ENCODE measurements at regions not wholly inside any gene's neighbourhood (a gene's known extent, or its start where the extent isn't known, plus 50 kb on each side); places are given as distances from the start of the nearest gene placed in this dataset.
A peak's percentile ranks its signal among the peaks of the same experiment; 100 is the strongest.
"Not testable (repeated sequence)": the region's sequence is repeated elsewhere in the genome, so short reads cannot be mapped to it uniquely, and the experiment has no call there.

GRCh38 chr1:20432341-20432740 lies 53.7 kb downstream of the CAMK2N1 start:
- DNase-seq (ENCODE audit: low read depth in 4 of 4, low spot score in 1 of 4) = no peak

GRCh38 chr1:20431176-20431460 lies 54.9 kb downstream of the CAMK2N1 start:
- no peak for DNase-seq (ENCODE audit: low read depth in 4 of 4, low spot score in 1 of 4)

GRCh38 chr1:20430355-20431175 lies 55.4 kb downstream of the CAMK2N1 start:
- DNase-seq (ENCODE audit: low read depth in 4 of 4, low spot score in 1 of 4) = peak; percentile 14 to 21 (median 16)

DNA sequence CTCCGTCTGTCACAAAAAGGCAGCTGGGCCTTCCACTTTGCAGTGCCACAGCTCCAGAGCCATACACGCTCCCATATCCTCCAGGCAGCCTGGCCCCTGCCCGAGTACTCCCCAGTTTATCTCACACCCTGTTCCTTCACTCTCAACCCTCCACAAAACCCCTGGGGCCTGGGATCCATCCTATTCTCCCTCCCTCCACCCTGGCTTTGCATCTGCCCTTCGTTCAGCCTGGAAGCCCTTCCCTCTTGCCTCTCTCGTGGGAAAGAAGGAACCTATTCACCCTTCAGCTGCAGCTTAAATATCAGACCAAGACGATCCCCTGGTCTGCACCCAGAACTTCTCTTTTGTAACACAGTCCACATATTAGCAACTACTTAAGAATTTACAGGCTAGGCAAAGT lies 56.7 kb downstream of the CAMK2N1 start:
- DNase-seq (ENCODE audit: low read depth in 4 of 4, low spot score in 1 of 4) = no peak

DNA sequence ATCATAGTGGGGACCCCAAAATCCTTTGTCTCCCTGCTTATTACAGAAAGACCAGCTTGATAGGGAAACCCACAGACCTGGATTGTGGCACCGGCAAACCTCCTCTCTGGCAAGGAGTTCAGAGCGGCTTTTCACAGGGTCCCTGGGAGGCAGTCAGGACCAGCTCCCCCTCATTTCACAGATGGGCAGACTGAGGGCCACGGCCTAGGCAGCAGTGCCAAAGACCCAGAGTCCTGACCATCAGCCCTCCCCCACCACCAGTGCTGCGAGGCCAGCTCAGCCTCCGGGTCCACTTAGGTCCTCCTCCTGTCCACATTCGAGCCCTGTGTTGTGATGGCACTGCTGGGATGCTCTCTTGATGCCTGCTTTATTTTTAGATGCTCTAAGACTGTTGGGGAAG lies 57.2 kb downstream of the CAMK2N1 start:
- no peak for DNase-seq (ENCODE audit: low read depth in 4 of 4, low spot score in 1 of 4)

DNA sequence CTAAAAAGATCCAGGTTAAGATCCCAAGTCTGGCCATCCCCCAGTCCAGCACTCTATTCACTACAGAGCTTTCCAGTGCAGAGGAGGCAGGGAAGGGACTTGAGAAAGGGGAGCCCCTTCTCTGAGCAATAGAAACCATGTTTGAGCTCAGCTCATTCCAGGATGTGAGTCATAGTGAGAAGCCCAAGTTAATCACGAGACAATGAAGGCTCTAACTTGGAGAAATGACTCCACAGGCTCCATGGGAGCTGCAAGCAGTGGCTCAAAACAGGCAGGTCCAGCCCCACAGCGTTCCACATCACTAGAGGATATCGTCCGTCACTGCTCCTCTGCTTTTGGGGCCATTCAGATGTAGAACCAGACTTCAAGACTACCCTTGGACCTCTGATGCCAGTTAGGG lies 59.1 kb downstream of the CAMK2N1 start:
- no peak for DNase-seq (ENCODE audit: low read depth in 4 of 4, low spot score in 1 of 4)

- DNase-seq (ENCODE audit: low read depth in 4 of 4, low spot score in 1 of 4) = no peak
These were observed 59.6 kb downstream of the CAMK2N1 start for GRCh38 chr1:20426371-20426770.

- no peak for DNase-seq (ENCODE audit: low read depth in 4 of 4, low spot score in 1 of 4)
These were observed 60.4 kb downstream of the CAMK2N1 start for GRCh38 chr1:20425622-20426021.

- DNase-seq (ENCODE audit: low read depth in 4 of 4, low spot score in 1 of 4) = no peak
These were observed 62.7 kb downstream of the CAMK2N1 start for GRCh38 chr1:20423169-20423795.

GRCh38 chr1:20421441-20421840 lies 64.6 kb downstream of the CAMK2N1 start:
- DNase-seq (ENCODE audit: low read depth in 4 of 4, low spot score in 1 of 4) = no peak

GRCh38 chr1:20417581-20417980 lies 68.4 kb downstream of the CAMK2N1 start:
- no peak for DNase-seq (ENCODE audit: low read depth in 4 of 4, low spot score in 1 of 4)

GRCh38 chr1:20416706-20417105 lies 69.3 kb downstream of the CAMK2N1 start:
- no peak for DNase-seq (ENCODE audit: low read depth in 4 of 4, low spot score in 1 of 4)

GRCh38 chr1:20413776-20414140 lies 72.3 kb downstream of the CAMK2N1 start:
- no peak for DNase-seq (ENCODE audit: low read depth in 4 of 4, low spot score in 1 of 4)

DNA sequence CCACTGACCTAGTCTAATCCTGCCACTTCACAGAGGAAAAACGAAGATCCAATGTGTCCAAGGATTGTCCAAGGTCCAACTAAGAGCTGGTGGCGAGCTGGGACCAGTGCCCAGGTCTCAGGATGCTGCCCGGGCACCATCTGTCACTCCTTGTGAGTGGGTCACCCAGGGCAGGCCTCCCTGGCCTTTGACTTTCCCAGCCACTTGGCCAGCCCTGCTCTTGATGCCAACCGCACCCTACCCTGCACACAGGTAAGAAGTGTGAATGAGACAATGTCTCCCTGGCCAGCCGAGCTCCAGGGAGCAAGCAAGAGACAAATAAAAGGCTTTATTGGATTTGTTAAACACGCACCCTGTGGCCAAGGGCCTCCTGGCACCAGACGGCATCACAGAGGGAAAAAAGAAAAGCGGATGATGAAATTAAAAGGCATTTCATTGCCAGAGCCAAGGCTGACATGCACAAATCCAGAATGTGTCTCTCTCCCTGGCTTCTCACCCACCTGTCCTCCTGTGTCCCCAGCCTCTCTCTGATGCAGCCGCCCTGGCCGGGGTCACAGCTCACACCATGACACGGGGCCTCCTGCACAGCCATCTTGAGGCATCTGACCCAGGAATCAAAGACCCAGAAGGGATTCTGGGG lies 72.8 kb downstream of the CAMK2N1 start:
- DNase-seq (ENCODE audit: low read depth in 4 of 4, low spot score in 1 of 4) = no peak

DNA sequence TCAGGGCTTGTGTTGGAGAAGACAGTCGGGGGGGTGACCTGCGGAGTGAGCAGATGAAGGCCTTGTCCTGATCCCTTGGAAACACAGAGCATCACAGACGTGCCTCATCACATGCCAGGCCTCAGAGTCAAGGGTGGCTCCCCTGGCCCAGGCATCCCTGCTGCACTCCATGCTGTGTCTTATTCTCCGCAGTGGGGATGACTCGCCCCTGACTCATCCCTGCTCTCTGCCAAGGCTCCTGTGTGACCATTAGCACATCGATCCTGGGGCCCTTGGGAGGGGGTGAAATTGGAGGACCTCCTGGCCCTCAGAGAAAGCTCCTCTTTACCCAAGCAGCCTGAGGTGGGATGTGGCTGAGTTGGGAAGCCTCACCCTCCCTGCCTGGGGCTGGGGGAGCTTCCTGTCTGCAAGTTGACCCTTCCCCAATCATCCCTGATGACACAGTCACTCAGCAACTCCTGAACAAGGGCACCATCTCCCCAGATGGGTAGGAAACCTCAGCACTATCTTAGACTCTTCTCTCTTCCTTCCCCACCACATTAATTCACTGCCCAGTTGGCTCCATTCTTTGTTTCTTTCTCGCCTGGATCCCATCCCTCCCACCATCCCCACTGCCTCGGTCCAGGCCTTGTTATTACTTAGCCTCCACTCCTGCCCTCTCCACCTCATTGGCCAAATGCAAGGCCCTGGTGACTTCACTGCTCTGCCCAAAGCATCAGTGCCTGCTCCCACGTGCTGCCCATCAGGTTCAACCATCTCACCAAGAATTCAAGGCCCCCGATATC lies 74.6 kb downstream of the CAMK2N1 start:
- DNase-seq (ENCODE audit: low read depth in 4 of 4, low spot score in 1 of 4) = peak in 1 of 4 experiments; percentile 15

- no peak for DNase-seq (ENCODE audit: low read depth in 4 of 4, low spot score in 1 of 4)
These were observed 75.5 kb downstream of the CAMK2N1 start for GRCh38 chr1:20410503-20410902.

DNA sequence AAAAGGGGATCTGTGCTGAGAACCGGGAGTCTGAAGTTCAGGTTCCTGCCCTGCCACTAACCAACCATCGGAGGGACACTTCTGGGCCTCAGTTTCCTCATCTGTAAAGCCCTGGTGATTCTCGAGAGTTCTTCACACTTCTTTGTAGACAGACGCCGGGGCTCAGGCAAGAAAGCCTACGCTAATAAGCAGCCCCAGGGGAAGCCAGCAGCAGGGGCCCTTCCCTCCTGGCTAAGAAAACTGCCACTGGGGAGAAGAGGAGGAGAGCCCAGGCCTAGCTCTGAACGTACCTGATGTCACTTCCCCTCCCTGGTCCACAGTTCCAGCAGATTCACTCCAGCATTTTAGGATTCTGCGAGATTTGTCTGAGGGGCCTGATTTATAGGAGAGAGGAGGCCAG lies 76.0 kb downstream of the CAMK2N1 start:
- DNase-seq (ENCODE audit: low read depth in 4 of 4, low spot score in 1 of 4) = no peak

GRCh38 chr1:20409012-20409411 lies 77.0 kb downstream of the CAMK2N1 start:
- no peak for DNase-seq (ENCODE audit: low read depth in 4 of 4, low spot score in 1 of 4)

GRCh38 chr1:20408133-20408650 lies 77.8 kb downstream of the CAMK2N1 start:
- not testable (repeated sequence) for DNase-seq (ENCODE audit: low read depth in 4 of 4, low spot score in 1 of 4)

GRCh38 chr1:20405893-20406604 lies 80.0 kb downstream of the CAMK2N1 start:
- DNase-seq (ENCODE audit: low read depth in 4 of 4, low spot score in 1 of 4) = no peak
